Duodenal mucosa (tissue), 2 donors: ENCODE measurements at regions not wholly inside any gene's neighbourhood (a gene's known extent, or its start where the extent isn't known, plus 50 kb on each side); places are given as distances from the start of the nearest gene placed in this dataset.

Experiments
- H3K27ac ChIP-seq: one replicate; pipeline ENCODE4 v1.7.0; 2013; ENCODE audit warnings: low read depth, low read length
- H3K27me3 ChIP-seq, 2 donors: one replicate each; pipeline ENCODE4 v1.7.0; 2013; ENCODE audit warnings: low read length in 2 of 2, control low read depth in 1 of 2; ENCODE audit not compliant: insufficient read depth in 2 of 2, control insufficient read depth in 1 of 2
- H3K36me3 ChIP-seq, 2 donors: one replicate each; pipeline ENCODE4 v1.7.0; 2013; ENCODE audit warnings: low read length in 2 of 2, control low read depth in 1 of 2; ENCODE audit not compliant: insufficient read depth in 2 of 2, control insufficient read depth in 1 of 2
- H3K4me1 ChIP-seq, 2 donors: one replicate each; pipeline ENCODE4 v1.7.0; 2013; ENCODE audit warnings: low read length in 2 of 2, control low read depth in 1 of 2; ENCODE audit not compliant: insufficient read depth in 2 of 2, control insufficient read depth in 1 of 2
- H3K4me3 ChIP-seq, 2 donors: one replicate each; pipeline ENCODE4 v1.7.0; 2013; ENCODE audit warnings: low read length in 2 of 2, low read depth in 1 of 2
- H3K9ac ChIP-seq, 2 donors: one replicate each; pipeline ENCODE4 v1.7.0; 2013; ENCODE audit warnings: low read length in 2 of 2, low read depth in 1 of 2
- H3K9me3 ChIP-seq, 2 donors: one replicate each; pipeline ENCODE4 v1.7.0; 2013; ENCODE audit warnings: low read length in 2 of 2, control low read depth in 1 of 2; ENCODE audit not compliant: control insufficient read depth in 1 of 2

DNA sequence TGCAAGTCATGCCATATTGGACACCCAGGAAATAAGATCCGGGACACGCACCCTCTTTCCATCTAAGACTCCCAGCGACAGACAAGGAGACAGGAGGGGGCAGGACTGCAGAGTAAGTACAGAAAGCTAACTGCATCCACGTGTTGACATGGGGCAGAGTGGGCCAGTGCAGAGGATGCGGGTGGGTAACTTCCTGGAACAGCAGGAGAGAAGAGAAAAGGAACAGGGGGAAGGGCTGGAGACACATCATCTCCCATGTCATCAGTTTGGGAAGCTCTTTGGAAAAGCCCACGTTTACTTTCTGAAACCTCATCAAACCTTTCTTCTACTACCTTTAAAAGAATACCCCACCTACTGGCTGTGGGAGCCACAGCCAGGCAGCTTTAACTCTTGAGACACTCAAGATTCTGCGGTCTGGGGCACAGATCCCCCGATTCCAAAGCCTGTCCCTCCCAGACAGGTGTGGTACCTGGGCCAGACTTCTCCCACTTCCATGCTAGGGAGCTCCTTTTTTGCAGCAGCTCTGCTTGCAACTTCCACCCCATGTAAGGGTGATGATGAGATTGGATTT lies 273.5 kb upstream of the RPL38 start:
- Histone ChIP-seq H3K4me3 (no peak overlapping the region), H3K4me1 (no peaks in the 10 kb centered on the region), H3K36me3 (no peaks in the 10 kb centered on the region), H3K27me3 (no peaks in the 10 kb centered on the region), H3K9ac (no peak overlapping the region), H3K27ac (no peak overlapping the region), H3K9me3 (peaks cover 0 to 7% of the 10 kb centered on the region in 2 donors)

DNA sequence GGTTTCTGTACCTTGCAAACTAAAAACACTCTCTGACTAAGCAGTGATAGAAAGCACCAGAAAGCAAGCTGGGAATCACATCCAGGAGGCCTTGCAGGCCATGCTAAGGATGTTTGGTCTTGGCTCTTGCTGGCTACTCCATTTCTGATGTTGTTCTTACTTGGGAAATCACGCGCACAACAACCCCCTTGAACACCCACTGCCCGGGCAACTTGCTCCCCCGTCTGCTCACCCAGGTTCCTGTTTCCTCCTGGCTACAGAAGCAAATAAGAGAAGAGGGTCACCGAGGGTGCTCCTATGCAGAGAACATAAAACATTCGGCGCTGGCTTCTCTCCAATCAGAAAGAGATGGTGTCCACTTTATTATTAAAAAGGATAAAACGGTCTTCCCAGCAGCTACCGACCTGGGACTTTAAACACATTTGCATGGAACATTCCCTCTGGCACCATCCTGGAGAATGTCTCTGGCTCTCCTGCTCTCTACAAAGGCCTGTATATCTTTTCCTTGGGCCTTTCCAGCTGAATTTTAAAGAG lies 271.2 kb upstream of the RPL38 start:
- no peak overlapping the region for H3K27ac ChIP-seq
- H3K4me3 ChIP-seq: no peak overlapping the region
- H3K9me3 ChIP-seq: peaks cover 0 to 7% of the 10 kb centered on the region in 2 donors
- H3K27me3 ChIP-seq: no peaks in the 10 kb centered on the region
- H3K9ac ChIP-seq: no peak overlapping the region
- H3K4me1 ChIP-seq: no peaks in the 10 kb centered on the region
- H3K36me3 ChIP-seq: no peaks in the 10 kb centered on the region

DNA sequence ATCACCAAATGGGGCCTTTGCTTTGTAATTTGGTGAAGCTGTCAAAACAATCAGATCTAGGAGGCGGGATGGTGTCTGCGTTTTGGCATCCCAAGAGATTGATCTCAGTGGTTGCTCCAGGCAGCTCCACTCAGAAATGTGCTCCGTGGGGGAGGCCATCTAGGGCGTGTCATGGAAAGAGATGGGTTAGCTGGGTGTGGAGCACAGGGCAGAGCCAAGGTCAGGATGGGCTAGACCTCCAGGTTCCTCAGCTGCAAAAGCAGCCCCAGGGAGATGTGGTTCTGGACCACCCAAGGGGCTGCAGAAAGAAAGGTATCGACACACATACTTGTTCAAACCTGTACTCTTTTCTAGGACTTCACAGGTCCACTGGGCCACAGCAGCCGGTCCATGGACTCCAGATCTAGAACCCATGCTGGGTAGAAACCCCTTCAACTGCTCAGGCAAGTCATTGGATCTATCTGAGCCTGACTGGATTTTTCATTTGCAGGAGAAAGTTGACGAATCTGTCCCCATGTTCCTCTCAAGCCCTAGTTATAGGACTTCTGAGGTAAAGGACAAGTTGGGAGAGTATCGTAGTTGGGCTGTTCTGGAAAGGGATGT lies 270.2 kb upstream of the RPL38 start:
- no peak overlapping the region for H3K4me3 ChIP-seq
- no peaks in the 10 kb centered on the region for H3K36me3 ChIP-seq
- no peaks in the 10 kb centered on the region for H3K9me3 ChIP-seq
- H3K4me1 ChIP-seq: no peaks in the 10 kb centered on the region
- no peak overlapping the region for H3K27ac ChIP-seq
- no peak overlapping the region for H3K9ac ChIP-seq
- peaks cover 0 to 5% of the 10 kb centered on the region in 2 donors for H3K27me3 ChIP-seq

DNA sequence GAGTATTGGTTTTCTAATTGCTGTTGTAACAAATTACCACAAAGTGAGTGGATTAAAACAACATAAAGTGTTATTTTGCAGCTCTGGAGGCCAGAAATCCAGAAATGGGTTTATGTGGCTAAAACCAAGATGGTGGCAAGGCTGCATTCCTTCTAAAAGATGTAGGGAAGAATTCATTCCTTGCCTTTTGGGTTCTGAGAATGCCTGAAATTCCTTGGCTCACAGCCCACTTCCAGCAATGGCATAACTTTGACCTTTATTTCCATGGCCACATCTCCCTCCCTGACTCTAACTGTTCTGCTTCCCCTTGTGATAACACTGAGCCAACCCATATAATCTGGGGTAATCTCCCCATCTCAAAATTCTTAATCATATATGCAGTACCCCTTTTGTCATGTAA lies 269.6 kb upstream of the RPL38 start:
- Histone ChIP-seq H3K36me3 (no peaks in the 10 kb centered on the region), H3K27me3 (peaks cover 0 to 5% of the 10 kb centered on the region in 2 donors), H3K4me3 (no peak overlapping the region), H3K9ac (no peak overlapping the region), H3K9me3 (no peaks in the 10 kb centered on the region), H3K4me1 (no peaks in the 10 kb centered on the region), H3K27ac (no peak overlapping the region)

DNA sequence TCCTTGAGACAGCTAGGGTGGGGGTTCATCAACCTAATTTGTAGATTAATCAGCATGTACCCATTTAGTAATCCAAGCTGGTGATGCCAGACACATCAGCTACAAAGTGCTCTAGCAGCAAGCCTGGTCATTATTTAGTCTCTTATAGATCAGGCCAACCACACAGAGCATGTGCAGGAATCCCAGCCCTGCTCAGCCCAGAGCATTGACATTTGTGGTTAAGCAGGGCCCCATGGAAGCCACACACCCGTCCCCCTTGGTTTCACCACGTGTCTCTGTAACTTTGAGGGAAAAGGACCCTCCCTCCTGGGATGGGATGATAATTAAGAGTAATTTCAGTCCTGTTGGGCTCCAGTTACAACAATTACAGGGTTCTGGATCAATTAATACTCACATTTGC lies 268.8 kb upstream of the RPL38 start:
- no peak overlapping the region for H3K27ac ChIP-seq
- H3K9ac ChIP-seq: no peak overlapping the region
- H3K36me3 ChIP-seq: no peaks in the 10 kb centered on the region
- H3K4me3 ChIP-seq: no peak overlapping the region
- H3K27me3 ChIP-seq: peaks cover 0 to 5% of the 10 kb centered on the region in 2 donors
- H3K4me1 ChIP-seq: no peaks in the 10 kb centered on the region
- H3K9me3 ChIP-seq: no peaks in the 10 kb centered on the region

DNA sequence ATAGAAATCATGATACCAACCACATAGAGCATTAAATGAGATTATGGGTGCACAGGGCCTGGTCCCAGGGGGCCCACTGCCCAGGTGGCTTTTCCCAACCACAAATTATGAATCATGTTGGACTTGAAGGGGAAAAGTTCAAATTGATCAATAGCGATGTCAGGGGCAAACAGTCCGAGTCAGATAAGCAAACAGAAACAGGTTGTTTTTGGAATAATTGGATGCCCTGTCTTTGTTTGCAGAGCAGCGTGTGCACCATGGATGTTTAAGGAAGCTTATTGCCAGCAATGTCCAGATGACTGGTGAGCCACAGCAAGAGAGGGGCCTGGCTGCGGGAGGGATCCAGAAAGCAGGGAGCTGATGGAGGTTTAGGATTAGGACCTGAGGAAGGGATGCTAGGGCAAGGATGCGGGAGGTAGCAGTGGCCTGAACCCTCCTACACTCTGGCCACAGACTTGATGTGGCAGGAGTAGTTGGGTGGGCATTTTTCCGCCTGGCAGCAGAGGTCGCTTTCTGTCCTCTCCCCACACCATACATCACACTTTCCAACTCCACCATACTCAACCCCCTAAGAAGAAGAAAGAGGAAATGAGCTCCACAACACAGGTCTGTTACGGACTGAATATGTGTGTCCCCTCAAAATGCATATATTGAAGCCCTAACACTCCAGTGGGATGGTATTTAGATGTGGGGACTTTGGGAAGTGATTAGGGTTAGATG lies 266.4 kb upstream of the RPL38 start:
- H3K36me3 ChIP-seq: no peaks in the 10 kb centered on the region
- no peak overlapping the region for H3K9ac ChIP-seq
- no peaks in the 10 kb centered on the region for H3K4me1 ChIP-seq
- H3K27ac ChIP-seq: no peak overlapping the region
- H3K9me3 ChIP-seq: no peaks in the 10 kb centered on the region
- peaks cover 0 to 5% of the 10 kb centered on the region in 2 donors for H3K27me3 ChIP-seq
- H3K4me3 ChIP-seq: no peak overlapping the region

DNA sequence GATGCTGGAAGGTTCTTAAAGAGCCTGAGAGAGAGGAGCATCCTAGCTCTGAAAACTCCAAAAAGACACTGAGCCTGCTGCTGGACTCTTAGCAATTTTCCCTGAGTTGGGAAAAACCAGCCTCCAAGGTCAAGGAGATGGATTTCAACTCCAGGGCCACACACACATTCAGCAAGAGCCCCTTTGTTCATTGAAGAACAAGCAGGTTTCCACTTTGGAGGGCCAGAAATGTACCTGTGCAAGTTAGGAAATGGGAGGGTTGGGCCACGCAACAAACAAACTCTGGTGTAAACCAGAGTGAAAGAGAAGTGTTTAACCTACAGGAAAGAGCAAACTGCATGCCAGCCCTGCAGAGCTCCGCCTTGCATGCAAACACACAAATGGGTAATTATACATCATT lies 264.8 kb upstream of the RPL38 start:
- H3K4me3 ChIP-seq: no peak overlapping the region
- no peak overlapping the region for H3K27ac ChIP-seq
- no peaks in the 10 kb centered on the region for H3K9me3 ChIP-seq
- H3K36me3 ChIP-seq: no peaks in the 10 kb centered on the region
- H3K4me1 ChIP-seq: no peaks in the 10 kb centered on the region
- H3K9ac ChIP-seq: no peak overlapping the region
- peaks cover 0 to 5% of the 10 kb centered on the region in 2 donors for H3K27me3 ChIP-seq

DNA sequence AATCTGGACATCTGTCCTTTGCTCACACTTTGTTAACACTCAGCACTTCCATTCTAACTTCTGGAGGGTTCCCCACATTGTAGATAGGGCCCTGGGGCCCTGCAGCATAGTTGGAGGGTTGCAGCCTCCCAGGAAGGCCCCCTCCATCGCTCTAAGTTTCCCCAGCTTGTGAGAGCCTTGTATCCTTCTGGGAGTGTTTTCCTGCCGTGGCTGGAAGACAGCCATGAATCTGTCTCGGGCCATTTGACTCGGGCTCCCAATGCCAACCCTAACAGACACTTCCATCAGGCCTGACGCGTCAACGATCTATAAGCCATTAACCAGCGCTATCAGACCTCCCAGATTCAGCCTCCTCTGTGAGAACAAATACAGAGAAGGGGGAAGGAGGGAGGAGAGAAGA lies 263.7 kb upstream of the RPL38 start:
- peaks cover 0 to 5% of the 10 kb centered on the region in 2 donors for H3K27me3 ChIP-seq
- no peak overlapping the region for H3K27ac ChIP-seq
- no peak overlapping the region for H3K4me3 ChIP-seq
- H3K9ac ChIP-seq: no peak overlapping the region
- no peaks in the 10 kb centered on the region for H3K4me1 ChIP-seq
- H3K36me3 ChIP-seq: no peaks in the 10 kb centered on the region
- H3K9me3 ChIP-seq: no peaks in the 10 kb centered on the region

DNA sequence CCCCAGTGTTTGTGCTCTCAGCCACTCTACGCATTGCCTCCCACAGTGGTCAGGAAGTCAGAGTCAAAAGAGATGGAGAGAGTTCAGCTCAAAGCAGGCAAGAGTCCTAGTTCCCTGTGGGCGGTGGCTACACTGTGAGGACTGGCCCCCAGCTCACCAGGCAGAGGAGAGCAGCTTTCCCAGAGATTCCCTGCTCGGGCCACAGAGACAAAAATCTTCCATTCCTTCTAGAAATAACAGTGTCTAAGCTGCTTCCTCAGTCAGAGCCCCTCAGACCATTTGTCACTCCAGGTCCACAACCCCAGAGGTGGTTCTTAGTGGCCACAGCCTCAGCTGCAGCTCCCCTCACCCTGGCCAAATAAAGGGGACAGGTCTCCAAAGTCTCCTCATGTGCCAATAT lies 263.0 kb upstream of the RPL38 start:
- Histone ChIP-seq H3K36me3 (no peaks in the 10 kb centered on the region), H3K9ac (no peak overlapping the region), H3K4me3 (no peak overlapping the region), H3K27ac (no peak overlapping the region), H3K4me1 (no peaks in the 10 kb centered on the region), H3K27me3 (peaks cover 0 to 5% of the 10 kb centered on the region in 2 donors), H3K9me3 (no peaks in the 10 kb centered on the region)

DNA sequence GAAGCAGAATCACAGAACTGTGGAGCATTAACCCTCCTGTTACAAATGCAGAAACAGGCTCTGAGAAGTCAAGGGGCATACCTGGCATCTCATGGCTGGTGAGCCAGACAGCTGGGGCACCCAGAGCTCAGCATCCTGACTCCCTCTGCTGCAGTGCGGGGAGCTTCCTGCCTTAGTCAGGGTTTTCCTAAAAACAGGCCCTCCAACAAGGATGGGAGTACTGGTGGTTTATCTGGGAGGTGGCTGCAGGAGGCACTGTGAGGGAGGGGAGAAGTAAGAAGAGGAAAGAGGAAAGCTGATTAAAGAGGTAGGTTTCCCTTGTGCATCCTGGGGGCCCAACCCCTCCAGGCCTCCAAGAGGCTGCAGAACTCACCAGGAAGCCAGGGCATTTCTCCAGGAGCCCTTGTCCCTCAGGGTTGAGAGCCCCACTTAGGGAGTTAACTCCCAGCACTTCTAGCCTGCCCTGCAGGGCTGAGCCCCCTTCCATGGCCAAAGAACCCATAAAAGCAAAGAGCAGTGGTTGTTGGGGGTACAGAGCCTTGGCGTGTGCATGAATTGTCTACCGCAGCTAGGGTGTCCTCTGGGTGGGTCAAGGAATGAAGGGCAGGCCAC lies 261.5 kb upstream of the RPL38 start:
- Histone ChIP-seq H3K4me3 (no peak overlapping the region), H3K9me3 (no peaks in the 10 kb centered on the region), H3K27ac (no peak overlapping the region), H3K27me3 (peaks cover 3 to 5% of the 10 kb centered on the region in 2 donors), H3K4me1 (no peaks in the 10 kb centered on the region), H3K36me3 (no peaks in the 10 kb centered on the region), H3K9ac (no peak overlapping the region)
